Spleen (tissue), 11 donors: ENCODE measurements at regions not wholly inside any gene's neighbourhood (a gene's known extent, or its start where the extent isn't known, plus 50 kb on each side); places are given as distances from the start of the nearest gene placed in this dataset.

Experiments
- DNase-seq: peaks from one replicate; pipeline ENCODE4 v3.0.0-alpha.2; 2020
- H3K27ac ChIP-seq, 8 donors: fragments of 200-600 bp; sonication (generic) in 7 of 8; 1 replicate in 4 of 8; 2 replicates in 4 of 8; pipeline versions ENCODE4 v1.5.0 to v1.8.0; 2016 to 2021; ENCODE audit warnings: inconsistent platforms in 4 of 8, mild to moderate bottlenecking in 4 of 8, moderate library complexity in 1 of 8
- H3K27me3 ChIP-seq, 7 donors: fragments of 200-600 bp; sonication (generic) in 6 of 7; replicated peaks in 1 of 7; 1 replicate in 4 of 7; 2 replicates in 3 of 7; pipeline versions ENCODE4 v1.5.0 to v1.8.0; 2016 to 2021; ENCODE audit warnings: inconsistent platforms in 3 of 7, mild to moderate bottlenecking in 1 of 7
- H3K36me3 ChIP-seq, 6 donors: fragments of 200-600 bp; sonication (generic) in 5 of 6; 1 replicate in 4 of 6; 2 replicates in 2 of 6; pipeline versions ENCODE4 v1.5.0 to v1.8.0; 2016 to 2021; ENCODE audit warnings: inconsistent platforms in 2 of 6
- H3K4me1 ChIP-seq, 6 donors: fragments of 200-600 bp; sonication (generic) in 5 of 6; 1 replicate in 3 of 6; 2 replicates in 3 of 6; pipeline versions ENCODE4 v1.5.0 to v1.8.0; 2016 to 2021; ENCODE audit warnings: inconsistent platforms in 3 of 6
- H3K4me3 ChIP-seq, 8 donors: fragments of 200-600 bp; sonication (generic) in 7 of 8; 1 replicate in 4 of 8; 2 replicates in 4 of 8; pipeline versions ENCODE4 v1.5.0 to v1.8.0; 2016 to 2021; ENCODE audit warnings: inconsistent platforms in 4 of 8, mild to moderate bottlenecking in 4 of 8, moderate library complexity in 2 of 8
- H3K9me3 ChIP-seq, 8 donors: fragments of 200-600 bp; sonication (generic) in 7 of 8; 1 replicate in 4 of 8; 2 replicates in 4 of 8; pipeline versions ENCODE4 v1.5.0 to v1.8.0; 2016 to 2021; ENCODE audit warnings: inconsistent platforms in 4 of 8
- POLR2A ChIP-seq, 3 donors: fragments of 450-650 bp; IDR thresholded peaks; one replicate each; pipeline ENCODE4 v1.5.1; 2017; ENCODE audit warnings: antibody characterized with exemption in 3 of 3, mild to moderate bottlenecking in 1 of 3
- POLR2AphosphoS5 ChIP-seq, 3 donors: sonication (generic); formaldehyde crosslinking; IDR thresholded peaks; one replicate each; pipeline ENCODE4 v1.5.1; 2017; ENCODE audit warnings: antibody characterized with exemption in 3 of 3
- WGBS, 5 donors: extraction: QIAGEN DNeasy Blood & Tissue Kit in 3 of 5; methylation state at CpG; one replicate each; pipeline versions ENCODE4 v1.1.5 to v1.1.7; 2013 to 2018; 5-methylcytosine and 5-hydroxymethylcytosine counted together
- intact Hi-C: fragments of 100-400 bp; cut with DNase I; formaldehyde crosslinking; loops from one replicate; pipeline ENCODE4 v1.15.0; 2023; ENCODE audit warnings: low total_unique reads
- TF ChIP-seq, protein P1 (sequence below), 11 experiments: fragments of 200-600 bp in 7 of 11; fragments of 450-650 bp in 4 of 11; sonication (generic) in 4 of 11; IDR thresholded peaks in 8 of 11; conservative IDR thresholded peaks in 3 of 11; 1 replicate in 7 of 11; 2 replicates in 4 of 11; pipeline versions ENCODE4 v1.4.0 to v1.8.0; 2016 to 2021; ENCODE audit warnings: antibody characterized with exemption in 11 of 11, inconsistent platforms in 4 of 11, mild to moderate bottlenecking in 1 of 11
- donor health status: healthy with polysubstance abuse.
- donor health status: DM: no; HTN: no; CAD: no; lungs with moderate emphysema.
- donor health status: DM: no; HTN: no; CAD: no.
- donor health status: Bipolar disorder and iron deficiency.
- donor health status: healthy.
- donor health status: DM: no; HTN: no; CAD: no.
- donor health status: DM: yes; HTN: yes; CAD: no.

DNA sequence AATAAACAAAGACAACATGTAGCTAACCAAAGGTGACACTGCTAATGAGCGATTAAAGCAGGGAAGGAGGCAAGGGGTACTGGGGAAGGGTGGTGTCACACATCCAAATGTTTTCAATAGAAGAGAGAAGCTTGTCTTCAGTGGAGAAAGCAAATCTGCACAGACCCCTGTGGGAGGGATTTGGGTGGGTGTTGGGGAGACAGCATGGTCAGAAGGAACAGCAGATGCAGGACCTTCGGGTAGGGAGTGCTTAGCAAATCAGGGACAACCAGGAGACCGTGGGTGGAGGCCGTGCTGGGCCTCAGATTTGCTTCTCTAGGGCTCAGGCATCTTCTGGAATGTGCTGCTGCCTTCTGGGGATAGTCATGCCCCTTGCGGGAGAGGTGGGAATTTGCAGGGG lies 185.3 kb upstream of the RAB6C start:
- Histone ChIP-seq H3K4me1 (no peaks in the 10 kb centered on the region), H3K9me3 (peaks cover 0 to 4% (median 0%) of the 10 kb centered on the region in 8 donors), H3K27me3 (peaks cover 0 to 10% (median 0%) of the 10 kb centered on the region in 7 donors), H3K27ac (no peak overlapping the region), H3K36me3 (no peaks in the 10 kb centered on the region), H3K4me3 (no peak overlapping the region)
- intact Hi-C loops, result no loop called here
- no peak for TF ChIP-seq POLR2AphosphoS5 (IDR thresholded peaks at IDR 0.05)
- no peak for TF ChIP-seq POLR2A (IDR thresholded peaks at IDR 0.05)
- TF ChIP-seq, protein P1, sequence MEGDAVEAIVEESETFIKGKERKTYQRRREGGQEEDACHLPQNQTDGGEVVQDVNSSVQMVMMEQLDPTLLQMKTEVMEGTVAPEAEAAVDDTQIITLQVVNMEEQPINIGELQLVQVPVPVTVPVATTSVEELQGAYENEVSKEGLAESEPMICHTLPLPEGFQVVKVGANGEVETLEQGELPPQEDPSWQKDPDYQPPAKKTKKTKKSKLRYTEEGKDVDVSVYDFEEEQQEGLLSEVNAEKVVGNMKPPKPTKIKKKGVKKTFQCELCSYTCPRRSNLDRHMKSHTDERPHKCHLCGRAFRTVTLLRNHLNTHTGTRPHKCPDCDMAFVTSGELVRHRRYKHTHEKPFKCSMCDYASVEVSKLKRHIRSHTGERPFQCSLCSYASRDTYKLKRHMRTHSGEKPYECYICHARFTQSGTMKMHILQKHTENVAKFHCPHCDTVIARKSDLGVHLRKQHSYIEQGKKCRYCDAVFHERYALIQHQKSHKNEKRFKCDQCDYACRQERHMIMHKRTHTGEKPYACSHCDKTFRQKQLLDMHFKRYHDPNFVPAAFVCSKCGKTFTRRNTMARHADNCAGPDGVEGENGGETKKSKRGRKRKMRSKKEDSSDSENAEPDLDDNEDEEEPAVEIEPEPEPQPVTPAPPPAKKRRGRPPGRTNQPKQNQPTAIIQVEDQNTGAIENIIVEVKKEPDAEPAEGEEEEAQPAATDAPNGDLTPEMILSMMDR (IDR thresholded peaks at IDR 0.05 in 8 of 11, conservative IDR thresholded peaks at IDR 0.05 in 3 of 11), result no peak
- no peak for DNase-seq
- WGBS, 5 donors, result 59 to 76% (median 72%) methylated on average over 5 of the region's 5 CpGs

DNA sequence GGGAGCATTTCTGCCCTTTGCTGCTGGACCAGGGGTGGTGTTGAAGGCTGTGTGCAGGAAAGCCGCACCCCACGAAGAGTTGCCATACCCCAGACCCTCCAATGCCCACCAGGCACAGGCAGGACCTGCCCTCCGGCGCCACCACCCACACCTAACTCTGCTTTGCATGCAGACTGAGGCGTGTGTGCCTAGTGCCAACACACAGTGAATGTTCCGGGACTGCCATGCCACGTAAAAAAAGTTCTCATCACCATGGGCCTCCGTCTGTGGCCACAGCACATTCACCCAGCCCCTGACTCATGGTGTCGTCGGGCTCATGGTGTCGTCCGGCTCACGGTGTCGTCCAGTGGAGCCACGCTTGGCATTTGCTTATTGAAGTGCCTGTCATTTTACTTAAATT lies 184.9 kb upstream of the RAB6C start:
- DNase-seq, result no peak
- no peaks in the 10 kb centered on the region for H3K36me3 ChIP-seq
- intact Hi-C loops, result no loop called here
- 86 to 92% (median 88%) methylated on average over 8 to 15 of the region's 15 CpGs for WGBS, 5 donors
- H3K4me1 ChIP-seq, result no peaks in the 10 kb centered on the region
- H3K27ac ChIP-seq, result no peak overlapping the region
- peaks cover 0 to 4% (median 0%) of the 10 kb centered on the region in 8 donors for H3K9me3 ChIP-seq
- H3K4me3 ChIP-seq, result no peak overlapping the region
- TF ChIP-seq POLR2A (IDR thresholded peaks at IDR 0.05), result no peak
- TF ChIP-seq, protein P1 (IDR thresholded peaks at IDR 0.05 in 8 of 11, conservative IDR thresholded peaks at IDR 0.05 in 3 of 11), result no peak
- H3K27me3 ChIP-seq, result peaks cover 0 to 10% (median 0%) of the 10 kb centered on the region in 7 donors

DNA sequence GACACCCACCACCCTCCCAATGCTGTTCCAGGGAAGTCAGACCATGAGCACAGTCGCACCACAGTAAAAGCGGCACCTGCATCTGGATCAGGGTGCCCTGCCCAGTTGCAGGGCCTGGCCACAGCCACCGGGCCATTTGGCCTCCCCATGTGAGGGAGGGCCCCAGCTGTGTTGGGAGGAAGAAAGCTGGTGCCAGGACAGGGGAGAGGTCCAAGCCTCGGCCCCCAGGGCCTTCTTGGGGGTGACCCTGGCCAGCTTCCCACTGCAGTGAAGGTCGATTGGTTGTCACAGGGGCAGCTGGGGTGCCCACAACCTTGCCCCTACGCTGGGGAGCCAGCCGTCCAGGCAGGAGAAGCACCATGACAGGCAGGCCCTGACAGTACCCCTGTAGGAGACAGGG lies 183.2 kb upstream of the RAB6C start:
- H3K27me3 ChIP-seq, result peaks cover 0 to 10% (median 0%) of the 10 kb centered on the region in 7 donors
- DNase-seq, result no peak
- no peaks in the 10 kb centered on the region for H3K36me3 ChIP-seq
- no peaks in the 10 kb centered on the region for H3K4me1 ChIP-seq
- no peak overlapping the region for H3K4me3 ChIP-seq
- WGBS, 5 donors, result 72 to 81% (median 76%) methylated on average over 4 to 7 of the region's 7 CpGs
- intact Hi-C loops, result no loop called here
- no peak overlapping the region for H3K27ac ChIP-seq
- peaks cover 0 to 4% (median 0%) of the 10 kb centered on the region in 8 donors for H3K9me3 ChIP-seq
- no peak for TF ChIP-seq POLR2A (IDR thresholded peaks at IDR 0.05)
- TF ChIP-seq, protein P1 (IDR thresholded peaks at IDR 0.05 in 8 of 11, conservative IDR thresholded peaks at IDR 0.05 in 3 of 11), result no peak
- TF ChIP-seq POLR2AphosphoS5 (IDR thresholded peaks at IDR 0.05), result no peak

DNA sequence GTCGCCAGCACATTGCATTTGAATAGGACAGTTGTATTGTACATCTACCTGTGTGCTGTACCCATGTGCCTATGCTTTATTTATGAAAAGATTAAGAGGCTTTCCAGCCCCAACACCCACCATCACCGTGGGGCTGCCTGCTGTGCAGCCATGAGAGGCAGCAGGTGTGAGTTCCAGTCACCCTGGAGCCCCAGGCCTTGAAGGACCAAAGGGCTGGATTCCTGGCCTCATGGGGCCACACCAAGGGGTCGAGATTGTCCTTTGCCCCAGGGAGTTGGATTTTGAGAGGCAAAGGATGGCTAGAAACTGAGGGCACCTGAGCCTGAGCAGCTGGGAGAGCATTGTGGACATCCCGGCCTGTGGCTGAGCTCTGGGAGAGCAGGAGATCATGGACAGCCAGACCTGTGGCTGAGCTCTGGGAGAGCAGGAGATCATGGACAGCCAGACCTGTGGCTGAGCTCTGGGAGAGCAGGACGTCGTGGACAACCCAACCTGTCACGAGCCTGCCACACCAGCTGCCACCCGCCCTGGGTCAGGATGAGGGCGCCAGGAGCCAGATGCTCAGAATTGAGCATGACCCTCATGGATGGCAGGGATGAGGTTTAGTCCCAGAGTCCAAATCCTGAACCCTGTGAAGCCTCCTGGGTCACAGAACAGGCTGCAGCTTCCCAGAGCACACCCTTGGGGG lies 182.5 kb upstream of the RAB6C start:
- Histone ChIP-seq H3K9me3 (peaks cover 0 to 4% (median 0%) of the 10 kb centered on the region in 8 donors), H3K27me3 (peaks cover 0 to 10% (median 0%) of the 10 kb centered on the region in 7 donors), H3K27ac (no peak overlapping the region), H3K4me3 (no peak overlapping the region), H3K36me3 (no peaks in the 10 kb centered on the region), H3K4me1 (no peaks in the 10 kb centered on the region)
- WGBS, 5 donors, result 45 to 88% (median 76%) methylated on average over 4 to 9 of the region's 9 CpGs
- TF ChIP-seq, protein P1 (IDR thresholded peaks at IDR 0.05 in 8 of 11, conservative IDR thresholded peaks at IDR 0.05 in 3 of 11), result no peak
- no peak for TF ChIP-seq POLR2AphosphoS5 (IDR thresholded peaks at IDR 0.05)
- no peak for TF ChIP-seq POLR2A (IDR thresholded peaks at IDR 0.05)
- intact Hi-C loops, result no loop called here
- DNase-seq, result no peak
